H1 (cell line): ENCODE measurements at regions not wholly inside any gene's neighbourhood (a gene's known extent, or its start where the extent isn't known, plus 50 kb on each side); places are given as distances from the start of the nearest gene placed in this dataset.

ENCODE experiments used
- CHD1 ChIP-seq: IDR thresholded peaks from 2 replicates; pipeline ENCODE4 v1.6.1; 2012; ENCODE audit warnings: low read depth, low read length, improper control_type of control experiment
- NRF1 ChIP-seq: IDR thresholded peaks from 2 replicates; pipeline ENCODE4 v1.6.1; 2011; ENCODE audit warnings: mild to moderate bottlenecking, low read depth, low read length, improper control_type of control experiment

DNA sequence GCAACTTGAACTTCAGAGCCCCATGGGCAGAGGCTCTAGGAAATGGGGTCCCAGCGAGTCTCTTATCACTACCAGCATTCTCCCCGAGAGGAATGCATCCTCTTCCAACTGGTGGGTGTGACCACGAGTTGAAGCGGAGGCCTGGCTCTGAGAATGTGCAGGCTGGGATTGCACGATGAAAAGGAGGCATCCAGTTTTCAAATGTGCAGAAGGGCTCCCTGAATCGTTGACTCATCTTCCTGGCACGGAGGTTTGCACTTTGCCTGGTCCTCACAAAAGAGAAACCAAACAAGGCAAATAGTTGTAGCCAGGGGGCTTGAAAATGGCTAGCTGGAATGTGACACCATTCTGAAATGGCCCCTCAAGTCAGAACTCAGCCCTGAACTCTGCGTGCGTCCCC is 216.7 kb downstream of the GLI2 start (continued):
- TF ChIP-seq NRF1 (no peak), CHD1 (no peak)
